ENCODE measurements at regions not wholly inside any gene's neighbourhood (a gene's known extent, or its start where the extent isn't known, plus 50 kb on each side); places are given as distances from the start of the nearest gene placed in this dataset.

DNA sequence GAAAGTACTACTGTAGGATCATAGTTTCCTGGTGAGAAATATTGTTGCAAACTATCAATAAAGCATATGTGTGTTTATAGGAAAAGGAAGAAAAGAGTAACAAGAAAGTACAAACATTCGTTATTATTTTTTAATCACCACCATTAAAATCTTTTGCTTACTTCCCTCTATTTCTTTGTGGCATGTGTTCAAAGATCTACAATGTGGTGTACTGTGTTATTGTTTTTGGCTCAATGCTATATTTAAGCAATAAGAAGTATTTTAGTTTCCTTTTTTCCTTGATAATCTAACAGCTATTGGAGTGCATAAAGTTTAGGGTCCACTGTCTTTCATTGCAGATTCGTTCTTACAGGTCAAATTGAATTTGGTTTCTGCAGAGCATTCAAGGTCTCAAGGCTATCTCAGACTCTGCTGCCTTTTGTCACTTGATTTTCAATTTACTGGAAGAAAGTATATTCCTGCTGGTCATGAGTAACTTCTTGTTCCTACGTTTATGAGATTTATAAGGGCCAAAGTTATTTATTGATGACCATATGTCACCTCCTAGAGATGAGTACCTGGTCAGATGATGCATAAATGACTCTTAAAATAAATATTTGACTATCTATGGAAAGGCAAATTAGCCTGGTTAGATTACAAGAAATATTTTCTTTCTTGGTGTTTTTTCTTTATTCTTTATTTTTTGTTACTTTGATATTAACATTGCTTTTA, 323.0 kb downstream of the TMEM167A start:
- no peak overlapping the region for H3K27ac Mint-ChIP-seq (ENCODE audit: unreplicated experiment)
- H3K4me1 Mint-ChIP-seq, result peaks cover 30% of the 10 kb centered on the region
- H3K36me3 Mint-ChIP-seq (ENCODE audit: low read depth), result peaks cover 8% of the 10 kb centered on the region
- no peak overlapping the region for H3K4me3 Mint-ChIP-seq
- H3K27me3 Mint-ChIP-seq (ENCODE audit: low read depth), result no peaks in the 10 kb centered on the region
- peaks cover 4% of the 10 kb centered on the region for H3K9me3 Mint-ChIP-seq
- DNase-seq (ENCODE audit: low read depth, low spot score), result no peak
- TF ChIP-seq, protein P1, sequence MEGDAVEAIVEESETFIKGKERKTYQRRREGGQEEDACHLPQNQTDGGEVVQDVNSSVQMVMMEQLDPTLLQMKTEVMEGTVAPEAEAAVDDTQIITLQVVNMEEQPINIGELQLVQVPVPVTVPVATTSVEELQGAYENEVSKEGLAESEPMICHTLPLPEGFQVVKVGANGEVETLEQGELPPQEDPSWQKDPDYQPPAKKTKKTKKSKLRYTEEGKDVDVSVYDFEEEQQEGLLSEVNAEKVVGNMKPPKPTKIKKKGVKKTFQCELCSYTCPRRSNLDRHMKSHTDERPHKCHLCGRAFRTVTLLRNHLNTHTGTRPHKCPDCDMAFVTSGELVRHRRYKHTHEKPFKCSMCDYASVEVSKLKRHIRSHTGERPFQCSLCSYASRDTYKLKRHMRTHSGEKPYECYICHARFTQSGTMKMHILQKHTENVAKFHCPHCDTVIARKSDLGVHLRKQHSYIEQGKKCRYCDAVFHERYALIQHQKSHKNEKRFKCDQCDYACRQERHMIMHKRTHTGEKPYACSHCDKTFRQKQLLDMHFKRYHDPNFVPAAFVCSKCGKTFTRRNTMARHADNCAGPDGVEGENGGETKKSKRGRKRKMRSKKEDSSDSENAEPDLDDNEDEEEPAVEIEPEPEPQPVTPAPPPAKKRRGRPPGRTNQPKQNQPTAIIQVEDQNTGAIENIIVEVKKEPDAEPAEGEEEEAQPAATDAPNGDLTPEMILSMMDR (conservative IDR thresholded peaks at IDR 0.05), result no peak

DNA sequence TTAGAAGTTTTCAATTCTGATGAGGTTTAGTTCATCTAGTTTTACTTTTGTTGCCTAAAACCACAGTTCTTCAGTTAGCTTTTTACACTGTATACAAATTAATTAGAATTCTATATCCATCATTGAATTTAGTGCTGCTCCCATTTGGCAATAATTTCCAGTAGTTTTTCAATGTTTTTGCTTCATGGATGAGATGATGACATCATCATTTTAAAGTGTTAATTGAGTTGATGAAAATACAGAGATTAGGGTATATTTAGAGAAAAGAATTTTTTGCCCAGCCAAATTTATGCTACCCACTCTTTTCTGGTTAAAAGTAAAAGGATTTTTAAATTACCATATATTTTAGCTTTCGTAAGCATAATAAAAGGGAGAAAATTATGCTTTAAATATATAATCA, 323.8 kb downstream of the TMEM167A start:
- H3K27ac Mint-ChIP-seq (ENCODE audit: unreplicated experiment), result no peak overlapping the region
- no peaks in the 10 kb centered on the region for H3K27me3 Mint-ChIP-seq (ENCODE audit: low read depth)
- TF ChIP-seq, protein P1 (conservative IDR thresholded peaks at IDR 0.05), result no peak
- H3K9me3 Mint-ChIP-seq, result peaks cover 4% of the 10 kb centered on the region
- H3K4me1 Mint-ChIP-seq, result peaks cover 38% of the 10 kb centered on the region
- no peak for DNase-seq (ENCODE audit: low read depth, low spot score)
- H3K4me3 Mint-ChIP-seq, result no peak overlapping the region
- H3K36me3 Mint-ChIP-seq (ENCODE audit: low read depth), result peaks cover 8% of the 10 kb centered on the region

DNA sequence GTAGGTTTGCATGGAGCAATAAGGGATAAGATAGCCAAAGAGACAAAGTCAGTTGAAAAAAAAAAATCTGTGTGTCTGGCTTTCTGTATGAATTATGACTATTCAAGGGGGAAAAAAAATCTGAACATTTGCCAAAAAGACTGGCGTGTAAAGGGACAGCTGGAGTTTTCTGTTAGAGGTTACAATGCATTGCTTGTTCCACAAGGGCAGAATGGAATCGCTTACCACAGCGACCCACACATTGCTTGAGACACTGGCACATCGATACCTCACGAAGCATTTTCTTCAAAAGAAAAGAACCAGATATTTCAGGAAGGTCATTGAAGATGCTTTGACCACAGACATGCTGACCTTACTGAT, 327.8 kb downstream of the TMEM167A start:
- no peaks in the 10 kb centered on the region for H3K27me3 Mint-ChIP-seq (ENCODE audit: low read depth)
- TF ChIP-seq, protein P1 (conservative IDR thresholded peaks at IDR 0.05), result no peak

DNA sequence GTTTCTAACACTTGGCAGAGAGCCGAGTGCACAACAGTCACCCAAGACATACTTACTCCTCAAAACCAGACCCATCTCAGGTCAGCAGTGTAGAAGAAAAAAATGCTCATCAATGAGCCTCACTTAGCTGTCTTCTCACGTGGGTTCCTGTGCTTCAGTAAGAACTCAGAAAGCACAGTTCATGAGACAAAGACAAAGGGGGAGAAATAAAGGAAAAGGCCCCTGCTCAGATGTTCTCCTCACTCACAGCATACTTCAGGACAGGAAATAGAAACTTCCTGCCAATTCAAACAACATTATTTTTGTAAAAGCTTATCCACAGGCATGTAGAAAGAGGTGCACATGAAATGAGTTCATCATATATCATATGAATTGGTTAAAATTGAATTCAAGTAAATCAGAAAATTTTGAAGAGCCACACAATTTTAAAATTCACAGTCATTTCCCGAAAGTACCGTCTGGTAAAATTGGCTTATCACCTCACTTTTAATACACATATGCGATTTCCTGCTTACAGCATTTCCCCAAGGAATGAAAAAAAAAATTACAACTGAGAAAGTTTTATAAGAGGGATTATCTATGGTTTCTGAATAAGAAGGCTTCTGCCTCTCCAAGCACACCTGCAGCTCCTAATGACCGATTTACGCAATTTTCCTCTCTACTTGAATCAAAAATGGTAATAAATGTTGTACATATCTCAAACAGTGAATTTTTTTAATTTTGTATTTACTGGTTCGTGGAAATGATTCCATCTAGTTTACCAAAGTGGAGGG, 328.3 kb downstream of the TMEM167A start:
- no peak overlapping the region for H3K4me3 Mint-ChIP-seq
- H3K9me3 Mint-ChIP-seq, result peaks cover 4% of the 10 kb centered on the region
- peak overlapping the region; percentile 93 for H3K27ac Mint-ChIP-seq (ENCODE audit: unreplicated experiment)
- no peaks in the 10 kb centered on the region for H3K27me3 Mint-ChIP-seq (ENCODE audit: low read depth)
- TF ChIP-seq, protein P1 (conservative IDR thresholded peaks at IDR 0.05), result no peak
- DNase-seq (ENCODE audit: low read depth, low spot score), result no peak
- peaks cover 29% of the 10 kb centered on the region for H3K4me1 Mint-ChIP-seq
- H3K36me3 Mint-ChIP-seq (ENCODE audit: low read depth), result peaks cover 8% of the 10 kb centered on the region

More for the DNA sequence above, 327.8 kb downstream of the TMEM167A start:
- DNase-seq (ENCODE audit: low read depth, low spot score), result no peak
- Mint-ChIP-seq H3K36me3 (ENCODE audit: low read depth) (peaks cover 8% of the 10 kb centered on the region), H3K27ac (ENCODE audit: unreplicated experiment) (peak overlapping the region; percentile 46), H3K9me3 (peaks cover 4% of the 10 kb centered on the region), H3K4me1 (peaks cover 34% of the 10 kb centered on the region), H3K4me3 (no peak overlapping the region)

DNA sequence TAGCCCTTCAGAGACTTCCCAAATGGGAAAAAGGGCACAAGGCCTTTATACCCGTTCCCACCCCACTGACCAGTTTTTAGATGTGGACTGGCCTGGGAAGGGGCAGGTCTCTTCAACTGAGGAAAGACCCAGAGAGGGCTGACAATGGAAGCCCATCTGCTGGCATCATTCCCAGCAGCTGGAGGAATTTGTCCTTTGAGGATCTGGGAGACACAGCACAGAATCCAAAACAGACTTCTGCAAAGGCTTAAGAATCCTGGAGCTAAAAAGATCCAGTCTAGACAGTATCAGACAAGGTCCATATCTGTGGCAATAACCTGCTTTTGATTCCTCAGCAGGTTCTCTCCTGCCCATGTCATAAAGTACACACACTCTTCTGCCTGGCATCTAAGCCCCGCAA, 329.2 kb downstream of the TMEM167A start:
- Mint-ChIP-seq H3K27ac (ENCODE audit: unreplicated experiment) (peak overlapping the region; percentile 93), H3K4me3 (no peak overlapping the region)

More for the DNA sequence above, 329.2 kb downstream of the TMEM167A start:
- H3K9me3 Mint-ChIP-seq, result peaks cover 4% of the 10 kb centered on the region
- DNase-seq (ENCODE audit: low read depth, low spot score), result no peak
- peaks cover 26% of the 10 kb centered on the region for H3K4me1 Mint-ChIP-seq
- peaks cover 8% of the 10 kb centered on the region for H3K36me3 Mint-ChIP-seq (ENCODE audit: low read depth)
- H3K27me3 Mint-ChIP-seq (ENCODE audit: low read depth), result no peaks in the 10 kb centered on the region
- TF ChIP-seq, protein P1 (conservative IDR thresholded peaks at IDR 0.05), result no peak

All from neural crest cell (in vitro differentiated cells).